ENCODE measurements at regions not wholly inside any gene's neighbourhood (a gene's known extent, or its start where the extent isn't known, plus 50 kb on each side); places are given as distances from the start of the nearest gene placed in this dataset.

- peaks cover 7% of the 10 kb centered on the region for H3K9me3 ChIP-seq (ENCODE audit: low read depth, low read length, poor library complexity, severe bottlenecking)
- ChIA-PET POLR2A (ENCODE audit: low non-redundant PET) (no interaction called here), CTCF (no interaction called here)
- H3K36me3 ChIP-seq (ENCODE audit: insufficient read depth, low read length, poor library complexity, severe bottlenecking): no peaks in the 10 kb centered on the region
- TF ChIP-seq EZH2 (IDR thresholded peaks at IDR 0.05; ENCODE audit: borderline replicate concordance, low read depth, low read length, poor library complexity, severe bottlenecking) (no peak), CTCF (conservative IDR thresholded peaks at IDR 0.05; ENCODE audit: low read depth, low read length) (no peak)
- no peaks in the 10 kb centered on the region for H3K27me3 ChIP-seq (replicated peaks; ENCODE audit: insufficient read depth, low read depth, low read length, poor library complexity)
- H3K4me1 ChIP-seq (ENCODE audit: insufficient read depth, low read length, poor library complexity, severe bottlenecking): peaks cover 16% of the 10 kb centered on the region
- BruUV-seq (replicated peaks): no TSS peak
- no peak overlapping the region for H3K4me3 ChIP-seq (ENCODE audit: low read depth, low read length, poor library complexity, severe bottlenecking)
- H3K27ac ChIP-seq (ENCODE audit: low read depth, low read length, poor library complexity, severe bottlenecking): no peak overlapping the region
- intact Hi-C loops (cut with micrococcal nuclease; ENCODE audit: unreplicated experiment): no loop called here
- no peak for DNase-seq (ENCODE audit: low spot score)
Measured at GRCh38 chr18:46362533-46362932, 258.3 kb downstream of the HAUS1 start.

- ChIA-PET CTCF (no interaction called here), POLR2A (ENCODE audit: low non-redundant PET) (no interaction called here)
- BruUV-seq (replicated peaks): no TSS peak
Measured at GRCh38 chr18:46364048-46364447, 259.9 kb downstream of the HAUS1 start.

GRCh38 chr18:46366201-46366600 lies 262.0 kb downstream of the HAUS1 start:
- Histone ChIP-seq H3K4me3 (ENCODE audit: low read depth, low read length, poor library complexity, severe bottlenecking) (no peak overlapping the region), H3K4me1 (ENCODE audit: insufficient read depth, low read length, poor library complexity, severe bottlenecking) (peaks cover 11% of the 10 kb centered on the region), H3K9me3 (ENCODE audit: low read depth, low read length, poor library complexity, severe bottlenecking) (no peaks in the 10 kb centered on the region), H3K27ac (ENCODE audit: low read depth, low read length, poor library complexity, severe bottlenecking) (no peak overlapping the region), H3K27me3 (replicated peaks; ENCODE audit: insufficient read depth, low read depth, low read length, poor library complexity) (no peaks in the 10 kb centered on the region), H3K36me3 (ENCODE audit: insufficient read depth, low read length, poor library complexity, severe bottlenecking) (no peaks in the 10 kb centered on the region)
- BruUV-seq (replicated peaks): no TSS peak
- CTCF ChIA-PET: no interaction called here
- DNase-seq (ENCODE audit: low spot score): no peak
- POLR2A ChIA-PET (ENCODE audit: low non-redundant PET): no interaction called here
- no peak for TF ChIP-seq CTCF (conservative IDR thresholded peaks at IDR 0.05; ENCODE audit: low read depth, low read length)
- no peak for TF ChIP-seq EZH2 (IDR thresholded peaks at IDR 0.05; ENCODE audit: borderline replicate concordance, low read depth, low read length, poor library complexity, severe bottlenecking)
- intact Hi-C loops (cut with micrococcal nuclease; ENCODE audit: unreplicated experiment): no loop called here

More at GRCh38 chr18:46364048-46364447, 259.9 kb downstream of the HAUS1 start:
- H3K9me3 ChIP-seq (ENCODE audit: low read depth, low read length, poor library complexity, severe bottlenecking): peaks cover 7% of the 10 kb centered on the region
- TF ChIP-seq EZH2 (IDR thresholded peaks at IDR 0.05; ENCODE audit: borderline replicate concordance, low read depth, low read length, poor library complexity, severe bottlenecking) (no peak), CTCF (conservative IDR thresholded peaks at IDR 0.05; ENCODE audit: low read depth, low read length) (no peak)
- H3K27me3 ChIP-seq (replicated peaks; ENCODE audit: insufficient read depth, low read depth, low read length, poor library complexity): no peaks in the 10 kb centered on the region
- no peak overlapping the region for H3K4me3 ChIP-seq (ENCODE audit: low read depth, low read length, poor library complexity, severe bottlenecking)
- H3K36me3 ChIP-seq (ENCODE audit: insufficient read depth, low read length, poor library complexity, severe bottlenecking): no peaks in the 10 kb centered on the region
- peaks cover 16% of the 10 kb centered on the region for H3K4me1 ChIP-seq (ENCODE audit: insufficient read depth, low read length, poor library complexity, severe bottlenecking)
- no peak overlapping the region for H3K27ac ChIP-seq (ENCODE audit: low read depth, low read length, poor library complexity, severe bottlenecking)
- DNase-seq (ENCODE audit: low spot score): no peak
- intact Hi-C loops (cut with micrococcal nuclease; ENCODE audit: unreplicated experiment): no loop called here

Data from A673 (cell line).